WI38 (cell line): ENCODE measurements at regions not wholly inside any gene's neighbourhood (a gene's known extent, or its start where the extent isn't known, plus 50 kb on each side); places are given as distances from the start of the nearest gene placed in this dataset.

Experiments
- H3K4me3 ChIP-seq: 2 replicates; pipeline ENCODE4 v1.5.1; 2011; ENCODE audit warnings: low read depth, mild to moderate bottlenecking, control low read depth, low read length
- CTCF ChIP-seq: IDR thresholded peaks from 2 replicates; pipeline ENCODE4 v1.5.1; 2012; ENCODE audit warnings: low read depth, mild to moderate bottlenecking, control low read depth, low read length

DNA sequence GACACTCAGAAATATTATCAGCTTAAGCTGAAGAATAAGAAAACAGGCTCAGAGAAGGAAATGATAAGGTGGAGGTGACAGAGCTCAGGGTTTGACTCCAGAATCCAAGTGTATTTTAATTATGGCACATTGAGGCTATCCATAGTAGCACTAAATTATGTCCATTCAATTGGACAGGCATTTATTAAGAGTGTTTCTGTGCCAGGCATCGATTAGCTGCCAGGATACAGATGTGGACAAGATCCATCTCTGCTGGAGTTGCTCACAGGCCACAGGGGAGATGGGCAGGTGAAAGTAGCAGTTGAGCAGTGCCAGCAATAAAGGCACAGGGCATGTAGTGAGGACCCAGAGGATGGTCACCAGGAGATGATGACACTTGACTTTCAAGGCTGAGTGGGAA lies 592.5 kb downstream of the INSC start:
- H3K4me3 ChIP-seq = no peak overlapping the region
- no peak for TF ChIP-seq CTCF

DNA sequence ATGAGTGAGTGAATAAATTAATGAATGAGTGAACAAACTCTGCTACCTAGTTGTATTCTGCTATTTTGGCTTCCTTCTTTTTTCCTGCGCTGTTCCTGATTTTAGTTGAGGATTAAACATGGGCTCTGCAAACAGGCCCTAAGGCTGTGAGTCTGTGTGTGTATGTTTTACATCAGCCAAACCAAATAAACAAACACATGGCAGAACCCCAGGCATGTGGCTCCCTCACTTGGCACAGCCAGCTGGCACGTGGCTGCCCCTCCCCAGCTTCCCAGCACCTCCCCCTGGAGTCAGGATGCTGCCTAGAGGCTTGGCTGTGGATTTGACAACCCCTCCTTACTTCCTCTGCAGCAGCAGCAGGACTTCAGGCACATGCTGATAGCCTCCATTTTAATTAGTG lies 593.2 kb downstream of the INSC start:
- H3K4me3 ChIP-seq = no peak overlapping the region
- TF ChIP-seq CTCF = no peak

DNA sequence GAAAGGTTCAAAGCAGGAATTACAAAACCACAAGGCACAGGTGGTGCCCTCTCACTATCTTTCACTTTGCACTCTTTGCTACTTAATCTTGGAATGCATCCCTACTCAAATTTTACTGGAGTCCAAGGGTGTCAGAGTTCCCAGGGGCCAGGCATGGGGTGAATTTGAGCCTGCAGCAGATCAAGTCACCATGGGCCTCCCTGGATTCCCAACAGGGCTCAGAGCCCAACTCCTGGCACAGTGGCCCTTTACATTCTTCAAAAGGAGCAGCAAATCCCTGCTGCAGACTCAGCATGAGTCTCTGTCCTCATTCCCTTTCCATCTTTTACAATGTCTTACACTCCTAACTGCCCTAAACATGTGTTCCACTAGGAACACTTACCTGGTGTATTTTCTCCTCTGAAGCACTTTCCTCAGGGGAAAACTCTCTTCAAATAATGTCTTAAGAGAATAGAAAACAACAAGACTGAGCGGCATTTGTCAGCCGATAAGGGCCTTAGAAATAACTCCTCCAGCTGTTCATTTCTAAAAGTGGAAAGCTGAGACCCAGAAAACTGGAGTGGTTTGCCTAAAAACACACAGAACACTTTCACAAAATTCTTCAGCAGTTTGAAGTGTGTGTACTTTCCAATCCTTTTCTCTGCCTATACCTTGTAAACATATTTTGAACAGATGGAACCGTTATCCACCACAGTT lies 596.0 kb downstream of the INSC start:
- TF ChIP-seq CTCF = no peak
- H3K4me3 ChIP-seq = no peak overlapping the region

DNA sequence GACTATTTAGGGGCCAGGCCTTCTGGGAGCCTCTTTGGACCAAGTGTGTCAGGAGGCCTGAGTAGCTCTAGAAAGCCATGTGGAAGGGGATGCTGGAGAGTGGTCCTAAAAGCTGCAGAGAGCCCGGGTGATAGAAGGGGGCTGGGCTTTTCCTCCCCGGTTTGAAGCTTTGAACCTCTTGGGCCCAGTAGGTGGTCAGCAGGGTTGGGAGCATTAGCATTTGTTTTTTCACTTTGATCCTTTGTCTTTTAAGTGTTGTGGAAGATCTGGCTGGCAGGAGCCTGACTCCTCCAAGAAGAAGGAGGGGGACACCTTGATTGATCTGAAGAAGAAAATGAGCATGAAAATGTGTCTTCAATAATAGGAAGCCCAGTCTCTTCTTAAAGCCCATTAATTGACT lies 596.6 kb downstream of the INSC start:
- no peak overlapping the region for H3K4me3 ChIP-seq
- no peak for TF ChIP-seq CTCF

GRCh38 chr11:15714641-15715399 lies 600.1 kb downstream of the INSC start:
- no peak overlapping the region for H3K4me3 ChIP-seq
- no peak for TF ChIP-seq CTCF

DNA sequence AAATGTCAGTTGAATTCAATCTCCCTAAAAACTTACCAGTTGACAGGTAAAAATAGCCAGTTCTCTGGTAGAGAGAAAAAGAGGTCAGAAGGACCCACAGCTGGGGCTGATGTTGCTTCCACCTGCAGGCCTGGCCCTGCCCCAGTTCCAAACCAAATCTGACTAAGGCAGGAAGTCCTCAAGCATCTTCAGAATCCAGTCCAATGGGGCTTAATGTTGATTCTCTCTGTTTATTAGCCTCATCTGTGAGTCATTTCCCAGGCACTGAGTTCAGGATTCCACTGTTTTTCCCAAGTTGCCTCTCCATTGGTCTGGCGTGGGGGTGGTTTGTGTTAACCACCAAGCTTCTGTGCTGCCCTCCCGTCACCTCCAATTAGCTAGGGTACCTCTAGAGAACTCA lies 601.8 kb downstream of the INSC start:
- TF ChIP-seq CTCF = no peak

DNA sequence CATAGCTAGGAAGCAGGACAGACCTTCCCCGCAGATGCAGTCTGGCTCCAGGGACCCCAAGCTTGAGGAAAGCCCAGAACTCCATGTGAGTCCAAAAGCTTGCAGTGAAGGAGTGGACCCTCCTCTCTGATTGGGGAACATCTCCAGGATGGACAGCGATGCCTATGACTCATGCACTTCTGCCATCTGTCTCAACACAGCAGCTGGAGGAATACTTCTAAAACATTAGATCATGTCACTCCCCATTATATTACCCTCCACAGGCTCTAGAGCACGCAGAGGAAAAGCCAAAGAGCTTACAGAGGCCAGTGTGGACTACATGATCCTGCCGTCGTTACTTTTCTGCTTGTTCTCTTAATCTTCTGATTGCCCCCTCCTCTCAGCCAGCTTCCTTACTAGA lies 605.7 kb downstream of the INSC start:
- H3K4me3 ChIP-seq = no peak overlapping the region
- no peak for TF ChIP-seq CTCF

More for the DNA sequence above, 601.8 kb downstream of the INSC start:
- H3K4me3 ChIP-seq = no peak overlapping the region
